Ishikawa (cell line): ENCODE measurements at regions not wholly inside any gene's neighbourhood (a gene's known extent, or its start where the extent isn't known, plus 50 kb on each side); places are given as distances from the start of the nearest gene placed in this dataset.

ENCODE experiments used
- CREB1 ChIP-seq: IDR thresholded peaks from 2 replicates; pipeline ENCODE4 v1.6.1; 2012; ENCODE audit warnings: low read depth
- EGR1 ChIP-seq: IDR thresholded peaks from 2 replicates; pipeline ENCODE4 v1.6.1; 2012
- EP300 ChIP-seq: IDR thresholded peaks from 2 replicates; pipeline ENCODE4 v1.6.1; 2012; ENCODE audit warnings: borderline replicate concordance
- FOXM1 ChIP-seq: IDR thresholded peaks from 2 replicates; pipeline ENCODE4 v1.6.1; 2012; ENCODE audit warnings: low read depth, borderline replicate concordance
- MAX ChIP-seq: IDR thresholded peaks from 2 replicates; pipeline ENCODE4 v1.6.1; 2012
- NFIC ChIP-seq: IDR thresholded peaks from 2 replicates; pipeline ENCODE4 v1.6.1; 2012
- RAD21 ChIP-seq: IDR thresholded peaks from 2 replicates; pipeline ENCODE4 v1.6.1; 2012; ENCODE audit warnings: low read depth
- REST ChIP-seq: IDR thresholded peaks from 2 replicates; pipeline ENCODE4 v1.6.1; 2012; ENCODE audit warnings: low read depth, mild to moderate bottlenecking
- TAF1 ChIP-seq: IDR thresholded peaks from 2 replicates; pipeline ENCODE4 v1.6.1; 2012; ENCODE audit warnings: low read depth, mild to moderate bottlenecking
- TCF12 ChIP-seq: IDR thresholded peaks from 2 replicates; pipeline ENCODE4 v1.6.1; 2012; ENCODE audit warnings: low read depth
- TEAD4 ChIP-seq: IDR thresholded peaks from 2 replicates; pipeline ENCODE4 v1.6.1; 2012
- USF1 ChIP-seq: IDR thresholded peaks from 2 replicates; pipeline ENCODE4 v1.6.1; 2012
- YY1 ChIP-seq: IDR thresholded peaks from 2 replicates; pipeline ENCODE4 v1.6.1; 2012; ENCODE audit warnings: low read depth
- ZBTB7A ChIP-seq: IDR thresholded peaks from 2 replicates; pipeline ENCODE4 v1.6.1; 2012; ENCODE audit warnings: low read depth

- TF ChIP-seq REST (no peak), YY1 (no peak), ZBTB7A (no peak), TCF12 (no peak), EGR1 (no peak), RAD21 (0 out of 2 replicates have a peak, but pooled peaks have one; percentile 11), NFIC (no peak), CREB1 (no peak), MAX (no peak), TAF1 (no peak), USF1 (no peak), FOXM1 (no peak), EP300 (no peak), TEAD4 (no peak)
Measured at GRCh38 chr2:199596549-199596948, 138.8 kb upstream of the SATB2 start.
